Body of pancreas (tissue), 4 donors: ENCODE measurements at regions not wholly inside any gene's neighbourhood (a gene's known extent, or its start where the extent isn't known, plus 50 kb on each side); places are given as distances from the start of the nearest gene placed in this dataset.

ENCODE experiments used
- ATAC-seq: fragments of 150-250 bp; one replicate; pipeline ENCODE4 v1.9.1; 2016
- DNase-seq, 4 donors: peaks; one replicate each; pipeline ENCODE4 v3.0.0-alpha.2; 2019
- H3K27ac ChIP-seq, 4 donors: fragments of 200-600 bp; sonication (generic); 1 replicate in 3 of 4; 2 replicates in 1 of 4; pipeline versions ENCODE4 v1.5.1 to v1.6.1; 2016 to 2019; ENCODE audit warnings: mild to moderate bottlenecking in 1 of 4, mixed read lengths in 1 of 4, moderate library complexity in 1 of 4
- H3K27me3 ChIP-seq, 2 donors: fragments of 200-600 bp; sonication (generic); one replicate each; pipeline ENCODE4 v1.6.0; 2016; ENCODE audit warnings: mild to moderate bottlenecking in 1 of 2
- H3K36me3 ChIP-seq, 2 donors: fragments of 200-600 bp; sonication (generic); replicated peaks in 1 of 2; 2 replicates each; pipeline ENCODE4 v1.5.1; 2016; ENCODE audit warnings: low read depth in 2 of 2; ENCODE audit not compliant: insufficient read depth in 1 of 2
- H3K4me1 ChIP-seq: fragments of 200-600 bp; sonication (generic); one replicate; pipeline ENCODE4 v1.6.0; 2016
- H3K4me3 ChIP-seq, 2 donors: fragments of 200-600 bp; sonication (generic); 1 replicate in 1 of 2; 2 replicates in 1 of 2; pipeline ENCODE4 v1.5.1; 2016 to 2019
- H3K9me3 ChIP-seq, 3 donors: fragments of 200-600 bp; sonication (generic); 1 replicate in 2 of 3; 2 replicates in 1 of 3; pipeline ENCODE4 v1.5.1; 2016
- POLR2A ChIP-seq, 3 donors: fragments of 450-650 bp; IDR thresholded peaks; one replicate each; pipeline ENCODE4 v1.6.1; 2016; ENCODE audit warnings: antibody characterized with exemption in 3 of 3, mild to moderate bottlenecking in 2 of 3
- WGBS, 2 donors: methylation state at CpG; one replicate each; pipeline ENCODE4 v1.1.5; 2017; 5-methylcytosine and 5-hydroxymethylcytosine counted together
- intact Hi-C: fragments of 100-400 bp; cut with DNase I; formaldehyde crosslinking; loops from one replicate; pipeline ENCODE4 v1.15.1; 2023
- TF ChIP-seq, protein P1 (sequence below), 7 experiments: fragments of 450-650 bp in 4 of 7; fragments of 200-600 bp in 3 of 7; sonication (generic) in 3 of 7; IDR thresholded peaks; one replicate each; pipeline ENCODE4 v1.5.1; 2016 to 2019; ENCODE audit warnings: antibody characterized with exemption in 7 of 7

DNA sequence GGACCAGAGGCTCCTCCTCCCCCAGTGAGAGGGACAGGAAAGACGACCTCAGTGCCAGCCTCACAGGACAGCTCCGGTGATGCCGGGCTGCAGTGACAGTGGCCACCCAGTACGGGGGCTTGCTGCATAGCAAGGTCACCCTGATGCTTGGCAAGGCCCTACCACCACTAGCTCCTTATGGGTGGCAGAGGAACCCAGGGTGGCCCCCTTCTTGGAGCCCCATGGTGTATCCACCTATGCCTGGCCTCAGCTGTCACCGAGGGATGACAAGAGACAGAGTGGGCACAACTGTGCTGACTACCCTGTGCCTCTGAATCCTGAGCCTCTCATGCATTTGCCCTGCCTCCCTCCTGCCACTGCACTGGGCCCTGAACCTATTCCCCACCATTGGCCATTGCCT lies 809.2 kb downstream of the TBC1D22A start:
- no peaks in the 10 kb centered on the region for H3K4me1 ChIP-seq
- H3K9me3 ChIP-seq: no peaks in the 10 kb centered on the region
- intact Hi-C loops: no loop called here
- DNase-seq (no peak), ATAC-seq (no peak)
- 78 to 81% methylated on average over 4 to 5 of the region's 5 CpGs for WGBS, 2 donors
- H3K27me3 ChIP-seq: no peaks in the 10 kb centered on the region
- no peak overlapping the region for H3K4me3 ChIP-seq
- TF ChIP-seq, protein P1, sequence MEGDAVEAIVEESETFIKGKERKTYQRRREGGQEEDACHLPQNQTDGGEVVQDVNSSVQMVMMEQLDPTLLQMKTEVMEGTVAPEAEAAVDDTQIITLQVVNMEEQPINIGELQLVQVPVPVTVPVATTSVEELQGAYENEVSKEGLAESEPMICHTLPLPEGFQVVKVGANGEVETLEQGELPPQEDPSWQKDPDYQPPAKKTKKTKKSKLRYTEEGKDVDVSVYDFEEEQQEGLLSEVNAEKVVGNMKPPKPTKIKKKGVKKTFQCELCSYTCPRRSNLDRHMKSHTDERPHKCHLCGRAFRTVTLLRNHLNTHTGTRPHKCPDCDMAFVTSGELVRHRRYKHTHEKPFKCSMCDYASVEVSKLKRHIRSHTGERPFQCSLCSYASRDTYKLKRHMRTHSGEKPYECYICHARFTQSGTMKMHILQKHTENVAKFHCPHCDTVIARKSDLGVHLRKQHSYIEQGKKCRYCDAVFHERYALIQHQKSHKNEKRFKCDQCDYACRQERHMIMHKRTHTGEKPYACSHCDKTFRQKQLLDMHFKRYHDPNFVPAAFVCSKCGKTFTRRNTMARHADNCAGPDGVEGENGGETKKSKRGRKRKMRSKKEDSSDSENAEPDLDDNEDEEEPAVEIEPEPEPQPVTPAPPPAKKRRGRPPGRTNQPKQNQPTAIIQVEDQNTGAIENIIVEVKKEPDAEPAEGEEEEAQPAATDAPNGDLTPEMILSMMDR (IDR thresholded peaks at IDR 0.05): no peak
- no peak for TF ChIP-seq POLR2A (IDR thresholded peaks at IDR 0.05)
- H3K27ac ChIP-seq: no peak overlapping the region
- no peaks in the 10 kb centered on the region for H3K36me3 ChIP-seq

DNA sequence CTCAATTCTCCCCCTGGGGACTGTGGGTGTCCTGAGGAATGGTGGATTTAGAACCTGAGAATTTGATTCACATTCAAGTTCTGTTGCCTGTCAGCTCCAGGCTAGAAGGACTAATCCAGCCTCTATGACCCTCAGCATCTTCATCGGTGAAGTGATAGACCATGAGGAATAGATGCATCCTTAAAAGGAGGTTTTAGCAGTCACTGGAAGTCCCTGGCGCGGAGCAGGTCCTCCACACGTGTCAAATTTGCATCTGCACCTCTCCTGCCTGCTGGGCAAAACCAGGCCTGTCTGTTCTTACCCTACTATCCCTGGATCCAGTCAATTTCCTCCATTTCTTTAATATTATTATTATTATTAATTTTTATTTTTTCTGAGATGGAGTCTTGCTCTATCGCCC lies 808.4 kb downstream of the TBC1D22A start:
- ATAC-seq (no peak), DNase-seq (no peak)
- Histone ChIP-seq H3K36me3 (no peaks in the 10 kb centered on the region), H3K27me3 (no peaks in the 10 kb centered on the region), H3K4me1 (no peaks in the 10 kb centered on the region), H3K27ac (no peak overlapping the region), H3K9me3 (no peaks in the 10 kb centered on the region), H3K4me3 (no peak overlapping the region)
- TF ChIP-seq POLR2A (IDR thresholded peaks at IDR 0.05): no peak
- TF ChIP-seq, protein P1 (IDR thresholded peaks at IDR 0.05): no peak
- 74 to 80% methylated on average over 5 of the region's 5 CpGs for WGBS, 2 donors
- intact Hi-C loops: no loop called here

- WGBS, 2 donors: 65 to 76% methylated on average over 14 of the region's 14 CpGs
- ATAC-seq: no peak
- DNase-seq: no peak
- intact Hi-C loops: no loop called here
- Histone ChIP-seq H3K27ac (no peak overlapping the region), H3K4me1 (no peaks in the 10 kb centered on the region), H3K36me3 (no peaks in the 10 kb centered on the region), H3K4me3 (no peak overlapping the region), H3K27me3 (no peaks in the 10 kb centered on the region), H3K9me3 (no peaks in the 10 kb centered on the region)
- TF ChIP-seq, protein P1 (IDR thresholded peaks at IDR 0.05): no peak
- no peak for TF ChIP-seq POLR2A (IDR thresholded peaks at IDR 0.05)
Measured at GRCh38 chr22:47570300-47570685, 807.8 kb downstream of the TBC1D22A start.

DNA sequence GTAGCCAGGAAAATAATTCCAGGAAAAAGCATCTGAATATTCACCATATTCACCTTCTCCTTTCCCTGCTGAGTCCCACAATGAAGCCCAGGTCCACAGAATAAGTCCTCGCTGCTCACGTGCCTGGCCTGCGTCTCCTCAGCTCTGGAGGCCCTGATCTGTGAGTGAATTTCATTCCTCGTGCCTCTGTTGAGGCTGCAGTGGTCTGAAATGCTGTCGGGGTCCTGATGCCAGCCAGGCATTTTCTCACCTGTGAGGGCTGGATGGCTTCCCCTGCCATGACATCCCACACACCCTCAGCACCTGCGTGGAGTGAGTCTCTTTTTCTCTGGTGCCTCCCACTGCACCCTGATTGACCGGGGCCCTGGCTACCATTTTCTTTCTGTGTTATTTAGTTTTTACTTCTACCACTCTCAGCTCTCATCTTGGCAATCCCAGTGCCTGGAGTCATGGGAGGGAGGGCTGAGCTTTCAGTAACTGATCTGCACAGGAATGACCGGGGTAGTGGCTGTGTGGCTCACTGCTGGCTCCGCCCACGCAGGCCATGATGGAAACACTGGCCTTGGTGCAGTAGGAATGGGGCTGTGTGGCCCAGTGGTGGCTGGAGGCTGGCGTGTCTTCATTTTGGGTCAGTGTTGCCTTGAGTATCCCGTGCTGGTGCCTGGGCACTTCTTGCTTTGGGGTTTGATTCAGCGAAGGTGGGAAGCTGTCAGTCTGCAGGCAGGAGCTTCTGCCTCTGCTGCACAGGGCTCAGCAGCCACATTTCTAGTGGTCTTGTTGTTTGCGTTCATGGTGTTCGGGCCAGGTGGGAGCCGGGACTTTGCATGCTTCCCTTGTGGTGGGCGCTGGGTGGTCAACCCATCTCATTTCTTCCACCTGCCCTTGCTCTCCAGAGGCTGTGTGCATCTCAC lies 807.2 kb downstream of the TBC1D22A start:
- Histone ChIP-seq H3K27me3 (no peaks in the 10 kb centered on the region), H3K4me1 (no peaks in the 10 kb centered on the region), H3K9me3 (no peaks in the 10 kb centered on the region), H3K4me3 (no peak overlapping the region), H3K36me3 (no peaks in the 10 kb centered on the region), H3K27ac (no peak overlapping the region)
- 69 to 73% methylated on average over 16 to 17 of the region's 17 CpGs for WGBS, 2 donors
- intact Hi-C loops: no loop called here
- ATAC-seq: no peak
- no peak for TF ChIP-seq POLR2A (IDR thresholded peaks at IDR 0.05)
- TF ChIP-seq, protein P1 (IDR thresholded peaks at IDR 0.05): no peak
- no peak for DNase-seq

GRCh38 chr22:47568700-47569099 lies 806.2 kb downstream of the TBC1D22A start:
- Histone ChIP-seq H3K4me1 (no peaks in the 10 kb centered on the region), H3K36me3 (no peaks in the 10 kb centered on the region), H3K4me3 (no peak overlapping the region), H3K9me3 (no peaks in the 10 kb centered on the region), H3K27ac (no peak overlapping the region), H3K27me3 (no peaks in the 10 kb centered on the region)
- 68 to 76% methylated on average over 8 of the region's 8 CpGs for WGBS, 2 donors
- TF ChIP-seq POLR2A (IDR thresholded peaks at IDR 0.05): no peak
- TF ChIP-seq, protein P1 (IDR thresholded peaks at IDR 0.05): no peak
- ATAC-seq (no peak), DNase-seq (no peak)
- intact Hi-C loops: no loop called here
